ENCODE measurements at regions not wholly inside any gene's neighbourhood (a gene's known extent, or its start where the extent isn't known, plus 50 kb on each side); places are given as distances from the start of the nearest gene placed in this dataset.

DNA sequence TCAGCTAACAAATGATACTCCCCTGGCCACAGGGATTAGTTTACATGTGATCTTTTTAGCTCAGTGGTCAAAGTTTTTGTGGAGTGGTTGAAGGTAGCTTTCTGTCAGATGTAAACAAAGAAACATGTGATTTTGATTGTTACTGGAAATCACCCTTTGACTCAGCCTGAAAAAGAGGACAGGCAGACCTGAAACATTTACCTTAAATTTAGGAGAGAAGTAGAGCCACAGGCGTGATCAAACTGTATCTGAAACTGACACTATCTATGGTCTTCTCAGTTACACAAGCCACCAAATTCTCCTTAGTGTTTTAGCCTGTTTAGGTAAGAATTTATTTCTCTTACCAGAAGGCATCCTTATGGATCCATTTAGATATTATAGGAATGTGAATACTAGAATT is 136.7 kb downstream of the CBLL2 start:
- Histone ChIP-seq H3K79me1 (ENCODE audit: insufficient read depth, low read depth, low read length, poor library complexity, severe bottlenecking) (no peaks in the 10 kb centered on the region), H3K23ac (ENCODE audit: insufficient read length, low read depth, low read length) (no peak overlapping the region), H3K4me1 (ENCODE audit: insufficient read depth, low read length) (no peaks in the 10 kb centered on the region), H3K4ac (ENCODE audit: low read depth, low read length) (no peak overlapping the region), H2AK5ac (ENCODE audit: insufficient read length, low read length) (no peak overlapping the region), H4K8ac (replicated peaks; ENCODE audit: insufficient read length, low read depth, low read length) (no peak overlapping the region), H2BK20ac (ENCODE audit: low read depth, low read length, poor library complexity, severe bottlenecking) (no peak overlapping the region), H3K56ac (ENCODE audit: insufficient read length, low read depth, low read length) (no peak overlapping the region), H3K4me2 (ENCODE audit: insufficient read depth, insufficient read length, low read length) (no peak overlapping the region), H3K27me3 (ENCODE audit: insufficient read depth, low read length) (no peaks in the 10 kb centered on the region), H2BK5ac (ENCODE audit: insufficient read length, low read length) (no peak overlapping the region), H3K9ac (ENCODE audit: extremely low read depth, insufficient read length, low read length) (no peak overlapping the region), H2BK15ac (ENCODE audit: low read depth, low read length) (no peak overlapping the region), H2BK12ac (ENCODE audit: insufficient read length, low read depth, low read length) (no peak overlapping the region), H4K5ac (ENCODE audit: insufficient read length, low read depth, low read length) (no peak overlapping the region), H3K9me3 (ENCODE audit: control insufficient read depth, low read depth, low read length) (no peaks in the 10 kb centered on the region), H2BK120ac (ENCODE audit: low read depth, low read length, poor library complexity, severe bottlenecking) (no peak overlapping the region), H3K23me2 (ENCODE audit: insufficient read length, low read depth, low read length, poor library complexity, severe bottlenecking) (no peaks in the 10 kb centered on the region), H2AFZ (ENCODE audit: low read length) (no peak overlapping the region), H3T11ph (ENCODE audit: low read length) (no peak overlapping the region), H3K79me2 (ENCODE audit: insufficient read depth, low read length) (no peaks in the 10 kb centered on the region), H4K20me1 (ENCODE audit: control insufficient read depth, insufficient read depth, insufficient read length) (no peaks in the 10 kb centered on the region), H3K27ac (ENCODE audit: insufficient read length, low read depth, low read length) (no peak overlapping the region), H4K91ac (ENCODE audit: insufficient read length, low read depth, low read length) (no peak overlapping the region), H3K14ac (ENCODE audit: insufficient read depth, low read length) (no peak overlapping the region), H3K18ac (ENCODE audit: insufficient read length, low read depth, low read length) (no peak overlapping the region)
- H3K4me3 Mint-ChIP-seq = no peak overlapping the region
- H3K27me3 Mint-ChIP-seq (ENCODE audit: low read depth) = no peaks in the 10 kb centered on the region
- peaks cover 0 to 21% of the 10 kb centered on the region in 2 experiments; a peak in 4 of 5 replicates for H3K9me3 Mint-ChIP-seq
- no peaks in the 10 kb centered on the region for H3K4me1 Mint-ChIP-seq
- TF ChIP-seq, protein P1, sequence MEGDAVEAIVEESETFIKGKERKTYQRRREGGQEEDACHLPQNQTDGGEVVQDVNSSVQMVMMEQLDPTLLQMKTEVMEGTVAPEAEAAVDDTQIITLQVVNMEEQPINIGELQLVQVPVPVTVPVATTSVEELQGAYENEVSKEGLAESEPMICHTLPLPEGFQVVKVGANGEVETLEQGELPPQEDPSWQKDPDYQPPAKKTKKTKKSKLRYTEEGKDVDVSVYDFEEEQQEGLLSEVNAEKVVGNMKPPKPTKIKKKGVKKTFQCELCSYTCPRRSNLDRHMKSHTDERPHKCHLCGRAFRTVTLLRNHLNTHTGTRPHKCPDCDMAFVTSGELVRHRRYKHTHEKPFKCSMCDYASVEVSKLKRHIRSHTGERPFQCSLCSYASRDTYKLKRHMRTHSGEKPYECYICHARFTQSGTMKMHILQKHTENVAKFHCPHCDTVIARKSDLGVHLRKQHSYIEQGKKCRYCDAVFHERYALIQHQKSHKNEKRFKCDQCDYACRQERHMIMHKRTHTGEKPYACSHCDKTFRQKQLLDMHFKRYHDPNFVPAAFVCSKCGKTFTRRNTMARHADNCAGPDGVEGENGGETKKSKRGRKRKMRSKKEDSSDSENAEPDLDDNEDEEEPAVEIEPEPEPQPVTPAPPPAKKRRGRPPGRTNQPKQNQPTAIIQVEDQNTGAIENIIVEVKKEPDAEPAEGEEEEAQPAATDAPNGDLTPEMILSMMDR (conservative IDR thresholded peaks at IDR 0.05) = no peak
- H3K27ac Mint-ChIP-seq = no peak overlapping the region
- no peaks in the 10 kb centered on the region; a peak in 1 of 7 replicates for H3K36me3 Mint-ChIP-seq (ENCODE audit: insufficient read depth in 1 of 3, low read depth in 3 of 3)
- DNase-seq = no peak
- WGBS (ENCODE audit: extremely low coverage, insufficient read length, low lambda C conversion rate) = no CpG with 5 or more reads among the region's 1 CpG
